ENCODE measurements at regions not wholly inside any gene's neighbourhood (a gene's known extent, or its start where the extent isn't known, plus 50 kb on each side); places are given as distances from the start of the nearest gene placed in this dataset.

- Histone ChIP-seq H3K36me3 (ENCODE audit: insufficient read depth, insufficient read length, low read length) (no peaks in the 10 kb centered on the region), H3K9me3 (ENCODE audit: insufficient read depth, low read length) (no peaks in the 10 kb centered on the region), H3K27me3 (ENCODE audit: insufficient read depth, insufficient read length) (no peaks in the 10 kb centered on the region), H3K4me3 (ENCODE audit: insufficient read length, low read depth) (no peak overlapping the region), H3K4me1 (ENCODE audit: insufficient read depth, insufficient read length) (no peaks in the 10 kb centered on the region), H3K9ac (ENCODE audit: insufficient read length, low read depth) (no peak overlapping the region)
- no peak for TF ChIP-seq YY1 (IDR thresholded peaks at IDR 0.05; ENCODE audit: insufficient read depth, insufficient read length)
- TF ChIP-seq ZNF274 (IDR thresholded peaks at IDR 0.05; ENCODE audit: low read depth, low read length) = no peak
- TF ChIP-seq SUZ12 (IDR thresholded peaks at IDR 0.05; ENCODE audit: extremely low read depth, insufficient read depth, insufficient read length) = no peak
- DNase-seq (ENCODE audit: low read depth, low spot score) = no peak
Measured at GRCh38 chr2:144280009-144280408, 239.9 kb downstream of the ZEB2 start.

- no peaks in the 10 kb centered on the region for H3K9me3 ChIP-seq (ENCODE audit: insufficient read depth, low read length)
- H3K4me3 ChIP-seq (ENCODE audit: insufficient read length, low read depth) = no peak overlapping the region
- H3K27me3 ChIP-seq (ENCODE audit: insufficient read depth, insufficient read length) = no peaks in the 10 kb centered on the region
- TF ChIP-seq SUZ12 (IDR thresholded peaks at IDR 0.05; ENCODE audit: extremely low read depth, insufficient read depth, insufficient read length) (no peak), YY1 (IDR thresholded peaks at IDR 0.05; ENCODE audit: insufficient read depth, insufficient read length) (no peak), ZNF274 (IDR thresholded peaks at IDR 0.05; ENCODE audit: low read depth, low read length) (no peak)
- H3K36me3 ChIP-seq (ENCODE audit: insufficient read depth, insufficient read length, low read length) = no peaks in the 10 kb centered on the region
- H3K9ac ChIP-seq (ENCODE audit: insufficient read length, low read depth) = no peak overlapping the region
- DNase-seq (ENCODE audit: low read depth, low spot score) = no peak
- H3K4me1 ChIP-seq (ENCODE audit: insufficient read depth, insufficient read length) = no peaks in the 10 kb centered on the region
Measured at GRCh38 chr2:144279165-144279564, 240.8 kb downstream of the ZEB2 start.

DNA sequence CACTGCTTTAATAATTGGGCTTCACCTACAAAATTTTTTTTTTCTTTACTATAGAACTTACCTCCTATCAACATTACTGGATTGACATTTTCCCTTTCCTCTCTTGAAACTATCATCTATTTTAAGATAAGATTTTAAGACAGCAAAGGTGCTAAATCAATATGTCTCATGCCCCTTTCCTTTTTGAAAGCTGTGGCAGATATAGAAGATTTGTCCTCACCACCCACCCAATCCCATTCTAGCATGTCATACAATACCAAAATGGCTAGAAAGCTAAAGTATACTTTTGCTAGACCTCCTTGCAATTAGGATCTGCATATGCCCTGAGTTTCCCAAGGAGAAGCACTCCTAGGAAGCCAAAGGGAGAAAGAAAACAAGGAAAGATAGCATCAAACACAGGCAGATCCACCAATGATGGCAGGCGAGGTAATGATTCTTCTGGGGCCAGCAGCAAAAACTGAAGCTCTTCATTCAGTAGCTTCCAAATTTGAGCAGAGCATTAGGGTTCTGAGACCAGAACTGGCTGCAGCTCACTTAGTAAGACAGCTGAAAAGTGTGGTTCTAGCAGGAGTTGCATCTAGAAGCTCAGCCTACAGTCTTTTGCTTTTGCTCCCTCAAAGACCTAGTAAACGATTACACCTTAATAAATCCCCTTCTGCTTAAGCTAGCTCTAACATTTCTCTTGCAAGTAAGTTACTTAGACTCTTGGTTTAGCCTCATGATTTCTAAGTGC lies 242.1 kb downstream of the ZEB2 start:
- H3K9me3 ChIP-seq (ENCODE audit: insufficient read depth, low read length) = no peaks in the 10 kb centered on the region
- H3K36me3 ChIP-seq (ENCODE audit: insufficient read depth, insufficient read length, low read length) = no peaks in the 10 kb centered on the region
- no peaks in the 10 kb centered on the region for H3K27me3 ChIP-seq (ENCODE audit: insufficient read depth, insufficient read length)
- TF ChIP-seq ZNF274 (IDR thresholded peaks at IDR 0.05; ENCODE audit: low read depth, low read length) = no peak
- no peak for TF ChIP-seq SUZ12 (IDR thresholded peaks at IDR 0.05; ENCODE audit: extremely low read depth, insufficient read depth, insufficient read length)
- TF ChIP-seq YY1 (IDR thresholded peaks at IDR 0.05; ENCODE audit: insufficient read depth, insufficient read length) = no peak
- no peak overlapping the region for H3K9ac ChIP-seq (ENCODE audit: insufficient read length, low read depth)
- no peaks in the 10 kb centered on the region for H3K4me1 ChIP-seq (ENCODE audit: insufficient read depth, insufficient read length)
- DNase-seq (ENCODE audit: low read depth, low spot score) = no peak
- no peak overlapping the region for H3K4me3 ChIP-seq (ENCODE audit: insufficient read length, low read depth)

- DNase-seq (ENCODE audit: low read depth, low spot score) = no peak
- Histone ChIP-seq H3K9ac (ENCODE audit: insufficient read length, low read depth) (no peak overlapping the region), H3K27me3 (ENCODE audit: insufficient read depth, insufficient read length) (no peaks in the 10 kb centered on the region), H3K36me3 (ENCODE audit: insufficient read depth, insufficient read length, low read length) (no peaks in the 10 kb centered on the region), H3K4me3 (ENCODE audit: insufficient read length, low read depth) (no peak overlapping the region), H3K9me3 (ENCODE audit: insufficient read depth, low read length) (no peaks in the 10 kb centered on the region), H3K4me1 (ENCODE audit: insufficient read depth, insufficient read length) (no peaks in the 10 kb centered on the region)
- no peak for TF ChIP-seq YY1 (IDR thresholded peaks at IDR 0.05; ENCODE audit: insufficient read depth, insufficient read length)
- TF ChIP-seq SUZ12 (IDR thresholded peaks at IDR 0.05; ENCODE audit: extremely low read depth, insufficient read depth, insufficient read length) = no peak
- TF ChIP-seq ZNF274 (IDR thresholded peaks at IDR 0.05; ENCODE audit: low read depth, low read length) = no peak
Measured at GRCh38 chr2:144275340-144275739, 244.6 kb downstream of the ZEB2 start.

DNA sequence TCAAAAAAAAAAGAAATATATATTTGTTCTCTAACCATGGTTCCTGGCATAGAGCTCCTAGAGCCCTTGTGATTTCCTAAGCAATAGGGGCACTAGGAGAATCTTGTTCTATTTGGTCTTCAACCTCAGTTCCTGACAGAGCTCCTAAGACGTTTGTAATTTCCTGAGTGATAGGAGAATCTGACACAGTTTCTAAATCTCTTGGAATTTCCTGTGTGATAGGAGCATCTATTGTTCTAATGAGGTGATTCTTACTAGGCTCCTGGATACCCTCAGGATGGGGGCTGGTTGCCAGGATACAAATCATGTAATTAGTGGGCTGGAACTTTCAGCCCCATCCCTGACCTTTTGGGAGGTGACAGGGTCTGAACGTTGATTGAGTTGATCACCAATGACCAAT lies 245.8 kb downstream of the ZEB2 start:
- H3K4me3 ChIP-seq (ENCODE audit: insufficient read length, low read depth) = no peak overlapping the region
- H3K27me3 ChIP-seq (ENCODE audit: insufficient read depth, insufficient read length) = no peaks in the 10 kb centered on the region
- H3K9ac ChIP-seq (ENCODE audit: insufficient read length, low read depth) = no peak overlapping the region
- TF ChIP-seq SUZ12 (IDR thresholded peaks at IDR 0.05; ENCODE audit: extremely low read depth, insufficient read depth, insufficient read length) = no peak
- TF ChIP-seq YY1 (IDR thresholded peaks at IDR 0.05; ENCODE audit: insufficient read depth, insufficient read length) = no peak
- TF ChIP-seq ZNF274 (IDR thresholded peaks at IDR 0.05; ENCODE audit: low read depth, low read length) = no peak
- no peaks in the 10 kb centered on the region for H3K9me3 ChIP-seq (ENCODE audit: insufficient read depth, low read length)
- H3K36me3 ChIP-seq (ENCODE audit: insufficient read depth, insufficient read length, low read length) = no peaks in the 10 kb centered on the region
- no peaks in the 10 kb centered on the region for H3K4me1 ChIP-seq (ENCODE audit: insufficient read depth, insufficient read length)
- no peak for DNase-seq (ENCODE audit: low read depth, low spot score)

DNA sequence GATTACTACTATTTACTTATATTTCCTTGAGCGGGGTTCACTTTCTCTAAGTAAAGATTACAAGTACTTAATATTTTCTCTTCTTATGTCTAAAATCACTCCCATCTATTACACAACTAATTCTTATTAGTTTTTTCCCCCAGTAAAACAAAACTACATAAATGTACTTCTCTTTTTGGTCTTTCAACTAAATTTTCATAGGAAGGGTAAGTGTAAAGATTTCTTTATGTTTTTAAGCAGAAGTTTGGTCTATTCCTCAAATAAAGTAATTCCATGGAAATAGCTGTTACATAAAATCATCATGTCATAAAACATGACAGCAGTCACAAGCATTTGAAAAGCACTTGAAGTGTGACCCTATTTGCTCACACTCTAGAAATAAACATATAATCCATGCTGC lies 249.0 kb downstream of the ZEB2 start:
- no peak for TF ChIP-seq ZNF274 (IDR thresholded peaks at IDR 0.05; ENCODE audit: low read depth, low read length)
- TF ChIP-seq SUZ12 (IDR thresholded peaks at IDR 0.05; ENCODE audit: extremely low read depth, insufficient read depth, insufficient read length) = no peak
- TF ChIP-seq YY1 (IDR thresholded peaks at IDR 0.05; ENCODE audit: insufficient read depth, insufficient read length) = no peak
- DNase-seq (ENCODE audit: low read depth, low spot score) = no peak
- H3K4me1 ChIP-seq (ENCODE audit: insufficient read depth, insufficient read length) = no peaks in the 10 kb centered on the region
- H3K9me3 ChIP-seq (ENCODE audit: insufficient read depth, low read length) = no peaks in the 10 kb centered on the region; the same call in 1 of the 2 replicates
- H3K4me3 ChIP-seq (ENCODE audit: insufficient read length, low read depth) = no peak overlapping the region
- no peaks in the 10 kb centered on the region for H3K36me3 ChIP-seq (ENCODE audit: insufficient read depth, insufficient read length, low read length)
- no peaks in the 10 kb centered on the region for H3K27me3 ChIP-seq (ENCODE audit: insufficient read depth, insufficient read length)
- H3K9ac ChIP-seq (ENCODE audit: insufficient read length, low read depth) = no peak overlapping the region

DNA sequence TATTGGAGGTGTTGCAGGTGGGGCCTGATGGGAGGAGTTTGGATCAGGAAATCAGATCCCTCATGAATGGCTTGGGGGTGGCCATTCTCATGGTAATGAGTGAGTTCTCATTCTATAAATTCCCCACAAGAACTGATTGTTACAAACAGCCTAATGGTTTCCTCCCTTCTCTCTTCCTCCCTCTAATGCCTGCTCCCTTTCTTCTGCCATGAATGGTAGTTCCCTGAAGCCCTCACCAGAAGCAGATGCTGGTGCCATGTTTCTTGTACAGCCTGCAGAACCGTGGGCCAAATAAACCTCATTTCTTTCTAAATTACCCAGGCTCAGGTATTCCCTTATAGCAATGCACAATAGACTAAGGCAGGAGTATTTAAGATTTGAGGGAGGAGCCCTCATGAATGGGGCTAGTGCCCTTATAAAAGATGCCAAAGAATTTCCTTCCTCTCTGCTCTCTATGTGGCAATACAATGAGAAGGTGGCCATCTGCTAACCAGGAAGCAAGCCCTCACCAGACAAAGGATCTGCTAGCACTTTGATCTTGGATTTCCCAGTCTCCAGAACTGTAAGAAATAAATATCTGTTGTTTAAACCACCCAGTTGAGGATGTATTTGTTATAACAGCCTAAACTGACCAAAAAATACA lies 251.8 kb downstream of the ZEB2 start:
- Histone ChIP-seq H3K4me1 (ENCODE audit: insufficient read depth, insufficient read length) (no peaks in the 10 kb centered on the region), H3K9ac (ENCODE audit: insufficient read length, low read depth) (no peak overlapping the region), H3K4me3 (ENCODE audit: insufficient read length, low read depth) (no peak overlapping the region), H3K9me3 (ENCODE audit: insufficient read depth, low read length) (no peaks in the 10 kb centered on the region; the same call in 1 of the 2 replicates), H3K36me3 (ENCODE audit: insufficient read depth, insufficient read length, low read length) (no peaks in the 10 kb centered on the region), H3K27me3 (ENCODE audit: insufficient read depth, insufficient read length) (no peaks in the 10 kb centered on the region)
- no peak for TF ChIP-seq ZNF274 (IDR thresholded peaks at IDR 0.05; ENCODE audit: low read depth, low read length)
- TF ChIP-seq YY1 (IDR thresholded peaks at IDR 0.05; ENCODE audit: insufficient read depth, insufficient read length) = no peak
- DNase-seq (ENCODE audit: low read depth, low spot score) = peak; percentile 28

All from NT2/D1 (cell line).